IMR-90 (cell line): ENCODE measurements at regions not wholly inside any gene's neighbourhood (a gene's known extent, or its start where the extent isn't known, plus 50 kb on each side); places are given as distances from the start of the nearest gene placed in this dataset.

Experiments
- ATAC-seq: fragments of 200-7000 bp; cut with Tn5 transposase; 2 replicates; pipeline ENCODE4 v1.9.1; 2020; ENCODE audit warnings: low read depth, mild to moderate bottlenecking, moderate library complexity
- BruUV-seq: library from RNA; stranded (reverse); fragments of 400-500 nt; replicated peaks from 2 replicates; lab custom pipeline; 2021; lab: Mats Ljungman, UMichigan
- CTCF ChIA-PET: fragments of 300-600 bp; formaldehyde crosslinking; extraction: SDS; loops from one replicate; lab custom pipeline; 2021; ENCODE audit warnings: antibody characterized with exemption; lab: Yijun Ruan, JAX
- POLR2A ChIA-PET: fragments of 300-600 bp; sonication (Branson Sonifier 250); formaldehyde crosslinking; loops from one replicate; lab custom pipeline; 2022; ENCODE audit warnings: antibody characterized with exemption; ENCODE audit not compliant: unreplicated experiment; lab: Charles Lee
- DNase-seq: peaks from one replicate; pipeline ENCODE4 v3.0.0; 2013
- H2AFZ ChIP-seq: replicated peaks from 2 replicates; pipeline ENCODE3; 2013; ENCODE audit warnings: low read length, mild to moderate bottlenecking; ENCODE audit not compliant: poor library complexity
- H2AK5ac ChIP-seq: 2 replicates; pipeline ENCODE4 v1.6.1; 2013; ENCODE audit warnings: low read depth, low read length, inconsistent platforms
- H2AK9ac ChIP-seq: replicated peaks from 2 replicates; pipeline ENCODE3; 2013; ENCODE audit warnings: mild to moderate bottlenecking, low read depth, low read length, moderate library complexity; ENCODE audit not compliant: poor library complexity
- H2BK120ac ChIP-seq: 2 replicates; pipeline ENCODE4 v1.6.1; 2013; ENCODE audit warnings: low read depth, low read length, inconsistent platforms
- H2BK15ac ChIP-seq: 3 replicates; pipeline ENCODE4 v1.6.1; 2013; ENCODE audit warnings: low read depth, low read length, inconsistent platforms
- H2BK20ac ChIP-seq: 2 replicates; pipeline ENCODE4 v1.6.1; 2013; ENCODE audit warnings: low read depth, mild to moderate bottlenecking, inconsistent platforms, low read length, moderate library complexity
- H2BK5ac ChIP-seq: 2 replicates; pipeline ENCODE4 v1.6.1; 2013; ENCODE audit warnings: mild to moderate bottlenecking, low read depth, low read length, inconsistent platforms; ENCODE audit not compliant: poor library complexity, severe bottlenecking
- H3K14ac ChIP-seq: replicated peaks from 2 replicates; pipeline ENCODE4 v1.6.1; 2013; ENCODE audit warnings: low read depth, low read length, inconsistent platforms
- H3K18ac ChIP-seq: 2 replicates; pipeline ENCODE4 v1.6.1; 2013; ENCODE audit warnings: low read depth, low read length, control low read depth
- H3K23ac ChIP-seq: 2 replicates; pipeline ENCODE4 v1.6.1; 2013; ENCODE audit warnings: low read depth, low read length, inconsistent platforms
- H3K27ac ChIP-seq: 2 replicates; pipeline ENCODE4 v1.5.1; 2013; ENCODE audit warnings: mild to moderate bottlenecking, control low read depth, low read length; ENCODE audit not compliant: insufficient read depth
- H3K27me3 ChIP-seq: 2 replicates; pipeline ENCODE4 v1.6.1; 2013; ENCODE audit warnings: low read length; ENCODE audit not compliant: control insufficient read depth, insufficient read depth
- H3K36me3 ChIP-seq: 2 replicates; pipeline ENCODE4 v1.6.1; 2013; ENCODE audit warnings: low read length, mixed read lengths; ENCODE audit not compliant: control insufficient read depth, insufficient read depth
- H3K4ac ChIP-seq: 2 replicates; pipeline ENCODE4 v1.6.1; 2013; ENCODE audit warnings: low read depth, low read length, inconsistent platforms
- H3K4me1 ChIP-seq: 2 replicates; pipeline ENCODE4 v1.6.1; 2013; ENCODE audit warnings: low read length, mixed read lengths; ENCODE audit not compliant: control insufficient read depth, insufficient read depth
- H3K4me2 ChIP-seq: 2 replicates; pipeline ENCODE4 v1.6.1; 2013; ENCODE audit warnings: low read depth, mild to moderate bottlenecking, control low read depth, low read length, moderate library complexity
- H3K4me3 ChIP-seq: 2 replicates; pipeline ENCODE4 v1.5.1; 2013; ENCODE audit warnings: low read depth, mild to moderate bottlenecking, control low read depth, low read length, moderate library complexity; ENCODE audit not compliant: insufficient read depth
- H3K56ac ChIP-seq: 2 replicates; pipeline ENCODE4 v1.6.1; 2013; ENCODE audit warnings: low read length, inconsistent platforms; ENCODE audit not compliant: insufficient read depth; ENCODE audit errors: extremely low read depth
- H3K79me1 ChIP-seq, 2 experiments: 2 replicates each; pipeline ENCODE4 v1.6.1; 2013; ENCODE audit warnings: low read length in 2 of 2, inconsistent platforms in 1 of 2, low read depth in 1 of 2
- H3K9ac ChIP-seq: 2 replicates; pipeline ENCODE4 v1.6.1; 2013; ENCODE audit warnings: low read depth, low read length, control low read depth
- H3K9me1 ChIP-seq: 2 replicates; pipeline ENCODE4 v1.6.1; 2013; ENCODE audit warnings: low read length, inconsistent platforms; ENCODE audit not compliant: insufficient read depth
- H3K9me3 ChIP-seq: 2 replicates; pipeline ENCODE4 v1.6.1; 2013; ENCODE audit warnings: low read length; ENCODE audit not compliant: control insufficient read depth, insufficient read depth
- H4K20me1 ChIP-seq: 2 replicates; pipeline ENCODE4 v1.6.1; 2013; ENCODE audit warnings: low read length, inconsistent platforms; ENCODE audit not compliant: insufficient read depth
- H4K5ac ChIP-seq: 2 replicates; pipeline ENCODE4 v1.6.1; 2013; ENCODE audit warnings: mild to moderate bottlenecking, low read depth, low read length, control low read depth
- H4K8ac ChIP-seq, 2 experiments: 2 replicates each; pipeline ENCODE4 v1.6.1; 2013; ENCODE audit warnings: low read depth in 2 of 2, low read length in 2 of 2, control low read depth in 1 of 2, inconsistent platforms in 1 of 2
- H4K91ac ChIP-seq: 2 replicates; pipeline ENCODE4 v1.6.1; 2013; ENCODE audit warnings: low read depth, low read length, inconsistent platforms; ENCODE audit not compliant: insufficient read depth
- ELK1 ChIP-seq: fragments of 150-350 bp; IDR thresholded peaks from 2 replicates; pipeline ENCODE4 v1.6.1; 2016; ENCODE audit warnings: low read depth, mild to moderate bottlenecking, low read length, moderate library complexity, borderline replicate concordance
- FOS ChIP-seq: fragments of 150-350 bp; IDR thresholded peaks from 2 replicates; pipeline ENCODE4 v1.6.1; 2016; ENCODE audit warnings: low read depth, low read length
- MAFK ChIP-seq: IDR thresholded peaks from 2 replicates; pipeline ENCODE4 v1.6.1; 2012; ENCODE audit warnings: low read depth, low read length, improper control_type of control experiment
- NFE2L2 ChIP-seq: fragments of 150-350 bp; IDR thresholded peaks from 2 replicates; pipeline ENCODE4 v1.6.1; 2016; ENCODE audit warnings: low read depth, mild to moderate bottlenecking, low read length
- RAD21 ChIP-seq: IDR thresholded peaks from 2 replicates; pipeline ENCODE4 v1.6.1; 2012; ENCODE audit warnings: low read length, improper control_type of control experiment
- SMC3 ChIP-seq: fragments of 150-350 bp; IDR thresholded peaks from 2 replicates; pipeline ENCODE4 v1.6.1; 2016; ENCODE audit warnings: low read depth, mild to moderate bottlenecking, antibody characterized with exemption, low read length, moderate library complexity
- WGBS, 2 experiments: methylation state at CpG; one replicate each; pipeline versions ENCODE4 v1.1.5 to v1.1.7; 2013; ENCODE audit warnings: missing lambda C conversion rate in 2 of 2; ENCODE audit not compliant: insufficient read length in 1 of 2; ENCODE audit errors: extremely low coverage in 2 of 2; 5-methylcytosine and 5-hydroxymethylcytosine counted together
- dilution Hi-C: fragments of 300-500 bp; cut with HindIII; formaldehyde crosslinking; loops from one replicate; pipeline ENCODE4 v1.14.3; 2018; ENCODE audit warnings: low sequenced_read_pairs; ENCODE audit not compliant: unreplicated experiment
- in situ Hi-C: fragments of 300-500 bp; cut with MboI; formaldehyde crosslinking; loops from 3 replicates; pipeline ENCODE4 v1.14.3; 2019; ENCODE audit warnings: low sequenced_read_pairs, inconsistent platforms, mixed read lengths
- intact Hi-C: fragments of 100-400 bp; cut with micrococcal nuclease; formaldehyde crosslinking; loops from 2 replicates; pipeline ENCODE4 v1.10.0; 2022

GRCh38 chr10:88095778-88096431 is 232.5 kb downstream of the PTEN start:
- H3K18ac ChIP-seq, result no peak overlapping the region
- no peak overlapping the region for H3K56ac ChIP-seq
- H2BK15ac ChIP-seq, result peak overlapping the region; percentile 58; the same call in 1 of the 3 replicates
- 0 out of 2 replicates have a peak, but pooled peaks cover 2% of the 10 kb centered on the region for H3K9me1 ChIP-seq
- no peak overlapping the region for H2BK5ac ChIP-seq
- intact Hi-C loops (loop anchor here (5.0 kb wide), 2 partner anchors 64 to 234 kb away; partner anchors contain the start of genes KLLN and PTEN), dilution Hi-C loops (no loop called here), in situ Hi-C loops (no loop called here)
- no peak overlapping the region for H3K14ac ChIP-seq
- POLR2A ChIA-PET, result no interaction called here
- no peak overlapping the region for H3K4ac ChIP-seq
- H3K36me3 ChIP-seq, result no peaks in the 10 kb centered on the region
- H3K9ac ChIP-seq, result no peak overlapping the region
- WGBS, 2 experiments, result no CpG with 5 or more reads among the region's 9 CpGs
- no peak overlapping the region for H3K27ac ChIP-seq
- H2BK20ac ChIP-seq, result peak overlapping the region; percentile 24; the same call in 1 of the 2 replicates
- BruUV-seq, result no TSS peak
- H3K79me1 ChIP-seq, result no peaks in the 10 kb centered on the region
- H3K27me3 ChIP-seq, result no peaks in the 10 kb centered on the region; the same call in 1 of the 2 replicates
- H4K8ac ChIP-seq, result no peak overlapping the region
- CTCF ChIA-PET, result no interaction called here
- ATAC-seq (no peak), DNase-seq (no peak)
- no peak overlapping the region for H3K4me3 ChIP-seq
- H4K5ac ChIP-seq, result no peak overlapping the region
- no peak overlapping the region for H2AK5ac ChIP-seq
- H3K4me2 ChIP-seq, result no peak overlapping the region
- TF ChIP-seq NFE2L2 (no peak), ELK1 (no peak), FOS (no peak), RAD21 (no peak), MAFK (no peak), SMC3 (no peak)
- no peak overlapping the region for H4K91ac ChIP-seq
- no peak overlapping the region for H2AK9ac ChIP-seq
- H2AFZ ChIP-seq, result no peak overlapping the region
- H3K9me3 ChIP-seq, result no peaks in the 10 kb centered on the region
- H4K20me1 ChIP-seq, result no peaks in the 10 kb centered on the region
- 0 out of 2 replicates have a peak overlapping the region, but pooled peaks have one; percentile 12 for H2BK120ac ChIP-seq
- no peak overlapping the region for H3K23ac ChIP-seq
- peaks cover 5% of the 10 kb centered on the region for H3K4me1 ChIP-seq
